B cell (primary cell): ENCODE measurements at regions not wholly inside any gene's neighbourhood (a gene's known extent, or its start where the extent isn't known, plus 50 kb on each side); places are given as distances from the start of the nearest gene placed in this dataset.

ENCODE experiments used
- ATAC-seq: fragments of 200-7000 bp; cut with Tn5 transposase; one replicate; pipeline ENCODE4 v1.10.0; 2021; ENCODE audit warnings: low read depth, mild to moderate bottlenecking, moderate number of reproducible peaks, moderate library complexity
- CTCF ChIA-PET: fragments of 350-600 bp; sonication (Branson Sonifier 250); formaldehyde crosslinking; loops from one replicate; lab custom pipeline; 2021; ENCODE audit warnings: antibody characterized with exemption, inconsistent platforms; lab: Charles Lee
- POLR2A ChIA-PET: fragments of 350-600 bp; sonication (Branson Sonifier 250); formaldehyde crosslinking; loops from one replicate; lab custom pipeline; 2021; ENCODE audit warnings: antibody characterized with exemption; lab: Charles Lee
- DNase-seq: peaks from one replicate; pipeline ENCODE4 v3.0.0; 2013
- H2AFZ ChIP-seq: 2 replicates; pipeline ENCODE4 v1.6.1; 2012; ENCODE audit warnings: mild to moderate bottlenecking, low read depth, low read length; ENCODE audit not compliant: insufficient read depth, poor library complexity, severe bottlenecking
- H3K27ac ChIP-seq, 2 donors: 1 replicate in 1 of 2; 2 replicates in 1 of 2; pipeline ENCODE4 v1.5.1; 2012 to 2013; ENCODE audit warnings: low read length in 2 of 2, mild to moderate bottlenecking in 2 of 2, moderate library complexity in 1 of 2
- H3K27me3 ChIP-seq, 4 experiments: fragments of 200-600 bp in 1 of 4; sonication (generic) in 1 of 4; replicated peaks in 1 of 4; 1 replicate in 2 of 4; 2 replicates in 2 of 4; pipeline versions ENCODE4 v1.6.1 to v1.7.0; 2013 to 2016; ENCODE audit warnings: low read length in 3 of 4, mild to moderate bottlenecking in 2 of 4, mixed read lengths in 1 of 4, moderate library complexity in 1 of 4; ENCODE audit not compliant: insufficient read depth in 4 of 4, control insufficient read depth in 3 of 4; ENCODE audit errors: control extremely low read depth in 1 of 4
- H3K36me3 ChIP-seq, 2 experiments: replicated peaks in 1 of 2; 1 replicate in 1 of 2; 2 replicates in 1 of 2; pipeline versions ENCODE4 v1.6.1 to v1.7.1; 2013; ENCODE audit warnings: low read length in 1 of 2; ENCODE audit not compliant: insufficient read depth in 2 of 2, control insufficient read depth in 1 of 2; ENCODE audit errors: control extremely low read depth in 1 of 2, extremely low read depth in 1 of 2
- H3K4me1 ChIP-seq, 2 donors: fragments of 200-600 bp in 1 of 2; sonication (generic) in 1 of 2; 1 replicate in 1 of 2; 2 replicates in 1 of 2; pipeline versions ENCODE4 v1.5.1 to v1.6.1; 2013 to 2017; ENCODE audit warnings: low read length in 2 of 2; ENCODE audit not compliant: control insufficient read depth in 2 of 2, insufficient read depth in 2 of 2
- H3K4me2 ChIP-seq: replicated peaks from 2 replicates; pipeline ENCODE3; 2012; ENCODE audit warnings: mild to moderate bottlenecking, low read depth, low read length; ENCODE audit not compliant: poor library complexity, severe bottlenecking
- H3K4me3 ChIP-seq, 5 experiments: fragments of 200-600 bp in 1 of 5; sonication (generic) in 1 of 5; 1 replicate in 3 of 5; 2 replicates in 2 of 5; pipeline versions ENCODE4 v1.5.1 to v1.7.0; 2011 to 2016; ENCODE audit warnings: low read length in 4 of 5, mild to moderate bottlenecking in 4 of 5, low read depth in 2 of 5, control low read depth in 1 of 5, moderate library complexity in 1 of 5; ENCODE audit not compliant: insufficient read depth in 1 of 5; ENCODE audit errors: control extremely low read depth in 1 of 5, extremely low read depth in 1 of 5
- H3K79me2 ChIP-seq: fragments of 200-600 bp; sonication (generic); one replicate; pipeline ENCODE4 v1.6.0; 2016; ENCODE audit warnings: low read length; ENCODE audit not compliant: control insufficient read depth, insufficient read depth
- H3K9ac ChIP-seq: fragments of 200-600 bp; sonication (generic); 2 replicates; pipeline ENCODE4 v1.6.1; 2017; ENCODE audit warnings: mild to moderate bottlenecking, low read length, moderate library complexity
- H3K9me3 ChIP-seq, 3 donors: one replicate each; pipeline versions ENCODE4 v1.6.1 to v1.7.1; 2013; ENCODE audit warnings: low read length in 2 of 3; ENCODE audit not compliant: control insufficient read depth in 2 of 3, insufficient read depth in 1 of 3; ENCODE audit errors: control extremely low read depth in 1 of 3
- H4K20me1 ChIP-seq: 2 replicates; pipeline ENCODE4 v1.6.0; 2012; ENCODE audit warnings: mild to moderate bottlenecking, low read length; ENCODE audit not compliant: insufficient read depth, control insufficient read depth, poor library complexity, severe bottlenecking
- H3K27ac Mint-ChIP-seq: one replicate; pipeline ENCODE4 v1.8.0; 2021; ENCODE audit warnings: mixed read lengths
- H3K27me3 Mint-ChIP-seq: one replicate; pipeline ENCODE4 v1.8.0; 2021; ENCODE audit warnings: mixed read lengths
- H3K4me1 Mint-ChIP-seq: one replicate; pipeline ENCODE4 v1.8.0; 2021; ENCODE audit warnings: mixed read lengths
- H3K4me3 Mint-ChIP-seq: one replicate; pipeline ENCODE4 v1.8.0; 2021; ENCODE audit warnings: mixed read lengths
- H3K9me3 Mint-ChIP-seq: one replicate; pipeline ENCODE4 v1.8.0; 2022; ENCODE audit warnings: mixed read lengths; ENCODE audit not compliant: insufficient read depth
- EZH2 ChIP-seq: IDR thresholded peaks from 2 replicates; pipeline ENCODE4 v1.6.1; 2012; ENCODE audit warnings: borderline replicate concordance, low read depth, mild to moderate bottlenecking, moderate library complexity, low read length; ENCODE audit not compliant: insufficient read depth, poor library complexity, severe bottlenecking
- WGBS: methylation state at CpG from one replicate; pipeline ENCODE4 v1.1.5; 2013; ENCODE audit warnings: missing lambda C conversion rate; ENCODE audit not compliant: insufficient coverage; 5-methylcytosine and 5-hydroxymethylcytosine counted together
- intact Hi-C: fragments of 100-400 bp; cut with micrococcal nuclease; formaldehyde crosslinking; loops from one replicate; pipeline ENCODE4 v1.10.0; 2022
- TF ChIP-seq, protein P1 (sequence below): fragments of 200-600 bp; IDR thresholded peaks from one replicate; pipeline ENCODE4 v1.8.0; 2022; ENCODE audit warnings: antibody characterized with exemption, mild to moderate bottlenecking

DNA sequence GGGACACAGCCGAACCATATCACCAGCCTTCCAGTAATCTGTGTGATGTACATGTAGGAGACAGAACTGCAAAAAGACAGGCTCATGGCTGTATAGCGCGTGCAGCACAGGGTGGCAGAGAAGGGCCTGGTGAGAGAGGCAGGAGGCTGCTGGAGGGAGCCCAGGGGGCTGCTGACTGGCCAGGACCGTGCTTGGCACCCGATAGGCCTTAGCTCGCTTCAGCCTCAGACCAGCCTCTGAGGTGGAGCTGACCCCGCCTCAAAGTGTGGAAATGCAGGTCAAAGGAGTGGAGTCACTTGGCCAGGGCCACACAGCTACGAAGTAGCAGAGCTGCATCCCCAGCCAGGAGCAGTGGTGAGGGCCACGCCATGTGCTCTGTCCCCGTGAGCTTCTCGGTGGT, 707.6 kb downstream of the QKI start:
- H3K79me2 ChIP-seq, result no peaks in the 10 kb centered on the region
- Mint-ChIP-seq H3K4me1 (no peaks in the 10 kb centered on the region), H3K4me3 (no peak overlapping the region), H3K27me3 (peaks cover 6% of the 10 kb centered on the region), H3K9me3 (no peaks in the 10 kb centered on the region), H3K27ac (no peak overlapping the region)
- ChIA-PET POLR2A (no interaction called here), CTCF (no interaction called here)
- H3K9ac ChIP-seq, result no peak overlapping the region
- no peak for ATAC-seq
- no peaks in the 10 kb centered on the region for H3K4me1 ChIP-seq
- H3K9me3 ChIP-seq, result peaks cover 0 to 11% (median 0%) of the 10 kb centered on the region in 3 donors
- H3K27ac ChIP-seq, result no peak overlapping the region
- H3K4me2 ChIP-seq, result no peak overlapping the region
- no peak overlapping the region for H3K4me3 ChIP-seq
- TF ChIP-seq EZH2, result no peak
- TF ChIP-seq, protein P1, sequence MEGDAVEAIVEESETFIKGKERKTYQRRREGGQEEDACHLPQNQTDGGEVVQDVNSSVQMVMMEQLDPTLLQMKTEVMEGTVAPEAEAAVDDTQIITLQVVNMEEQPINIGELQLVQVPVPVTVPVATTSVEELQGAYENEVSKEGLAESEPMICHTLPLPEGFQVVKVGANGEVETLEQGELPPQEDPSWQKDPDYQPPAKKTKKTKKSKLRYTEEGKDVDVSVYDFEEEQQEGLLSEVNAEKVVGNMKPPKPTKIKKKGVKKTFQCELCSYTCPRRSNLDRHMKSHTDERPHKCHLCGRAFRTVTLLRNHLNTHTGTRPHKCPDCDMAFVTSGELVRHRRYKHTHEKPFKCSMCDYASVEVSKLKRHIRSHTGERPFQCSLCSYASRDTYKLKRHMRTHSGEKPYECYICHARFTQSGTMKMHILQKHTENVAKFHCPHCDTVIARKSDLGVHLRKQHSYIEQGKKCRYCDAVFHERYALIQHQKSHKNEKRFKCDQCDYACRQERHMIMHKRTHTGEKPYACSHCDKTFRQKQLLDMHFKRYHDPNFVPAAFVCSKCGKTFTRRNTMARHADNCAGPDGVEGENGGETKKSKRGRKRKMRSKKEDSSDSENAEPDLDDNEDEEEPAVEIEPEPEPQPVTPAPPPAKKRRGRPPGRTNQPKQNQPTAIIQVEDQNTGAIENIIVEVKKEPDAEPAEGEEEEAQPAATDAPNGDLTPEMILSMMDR, result no peak
- DNase-seq, result no peak
- H2AFZ ChIP-seq, result no peak overlapping the region
- intact Hi-C loops, result no loop called here
- H3K36me3 ChIP-seq, result no peaks in the 10 kb centered on the region
- WGBS, result 92% methylated on average over 10 of the region's 11 CpGs
- H4K20me1 ChIP-seq, result no peaks in the 10 kb centered on the region
- no peaks in the 10 kb centered on the region for H3K27me3 ChIP-seq

DNA sequence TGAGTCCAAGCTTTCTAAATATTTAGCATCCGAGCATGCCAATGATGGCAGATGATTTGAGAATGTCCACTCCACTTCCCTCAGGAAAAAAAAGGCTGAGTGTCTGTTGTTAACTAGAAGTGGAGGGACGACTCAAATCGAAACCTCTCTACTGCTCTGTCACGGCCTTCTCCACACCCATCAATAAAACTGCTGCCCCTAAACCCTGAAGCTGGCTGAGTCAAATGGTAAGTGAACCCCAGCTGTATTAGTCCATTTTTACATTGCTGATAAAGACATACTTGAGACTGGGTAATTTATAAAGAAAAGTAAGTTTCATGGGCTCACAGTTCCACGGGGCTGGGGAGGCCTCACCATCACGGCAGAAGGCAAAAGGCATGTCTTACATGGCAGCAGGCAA, 707.0 kb downstream of the QKI start:
- intact Hi-C loops, result no loop called here
- no peaks in the 10 kb centered on the region for H3K36me3 ChIP-seq
- H3K27ac ChIP-seq, result no peak overlapping the region
- Mint-ChIP-seq H3K27ac (no peak overlapping the region), H3K4me1 (no peaks in the 10 kb centered on the region), H3K27me3 (peaks cover 6% of the 10 kb centered on the region), H3K4me3 (no peak overlapping the region), H3K9me3 (no peaks in the 10 kb centered on the region)
- CTCF ChIA-PET, result no interaction called here
- H4K20me1 ChIP-seq, result no peaks in the 10 kb centered on the region
- H3K4me3 ChIP-seq, result no peak overlapping the region
- DNase-seq, result no peak
- no peaks in the 10 kb centered on the region for H3K27me3 ChIP-seq
- peaks cover 0 to 11% (median 0%) of the 10 kb centered on the region in 3 donors for H3K9me3 ChIP-seq
- no peaks in the 10 kb centered on the region for H3K79me2 ChIP-seq
- ATAC-seq, result no peak
- POLR2A ChIA-PET, result no interaction called here
- TF ChIP-seq, protein P1, result no peak
- TF ChIP-seq EZH2, result no peak
- no peaks in the 10 kb centered on the region for H3K4me1 ChIP-seq
- no peak overlapping the region for H3K4me2 ChIP-seq
- no peak overlapping the region for H2AFZ ChIP-seq
- no CpG with 5 or more reads among the region's 6 CpGs for WGBS
- no peak overlapping the region for H3K9ac ChIP-seq
